B cell (primary cell): ENCODE measurements at regions not wholly inside any gene's neighbourhood (a gene's known extent, or its start where the extent isn't known, plus 50 kb on each side); places are given as distances from the start of the nearest gene placed in this dataset.

Source experiments
- ATAC-seq: fragments of 200-7000 bp; cut with Tn5 transposase; one replicate; pipeline ENCODE4 v1.10.0; 2021; ENCODE audit warnings: low read depth, mild to moderate bottlenecking, moderate number of reproducible peaks, moderate library complexity
- CTCF ChIA-PET: fragments of 350-600 bp; sonication (Branson Sonifier 250); formaldehyde crosslinking; loops from one replicate; lab custom pipeline; 2021; ENCODE audit warnings: antibody characterized with exemption, inconsistent platforms; lab: Charles Lee
- POLR2A ChIA-PET: fragments of 350-600 bp; sonication (Branson Sonifier 250); formaldehyde crosslinking; loops from one replicate; lab custom pipeline; 2021; ENCODE audit warnings: antibody characterized with exemption; lab: Charles Lee
- DNase-seq: peaks from one replicate; pipeline ENCODE4 v3.0.0; 2013
- H2AFZ ChIP-seq: 2 replicates; pipeline ENCODE4 v1.6.1; 2012; ENCODE audit warnings: mild to moderate bottlenecking, low read depth, low read length; ENCODE audit not compliant: insufficient read depth, poor library complexity, severe bottlenecking
- H3K27ac ChIP-seq, 2 donors: 1 replicate in 1 of 2; 2 replicates in 1 of 2; pipeline ENCODE4 v1.5.1; 2012 to 2013; ENCODE audit warnings: low read length in 2 of 2, mild to moderate bottlenecking in 2 of 2, moderate library complexity in 1 of 2
- H3K27me3 ChIP-seq, 4 experiments: fragments of 200-600 bp in 1 of 4; sonication (generic) in 1 of 4; replicated peaks in 1 of 4; 1 replicate in 2 of 4; 2 replicates in 2 of 4; pipeline versions ENCODE4 v1.6.1 to v1.7.0; 2013 to 2016; ENCODE audit warnings: low read length in 3 of 4, mild to moderate bottlenecking in 2 of 4, mixed read lengths in 1 of 4, moderate library complexity in 1 of 4; ENCODE audit not compliant: insufficient read depth in 4 of 4, control insufficient read depth in 3 of 4; ENCODE audit errors: control extremely low read depth in 1 of 4
- H3K36me3 ChIP-seq, 2 experiments: replicated peaks in 1 of 2; 1 replicate in 1 of 2; 2 replicates in 1 of 2; pipeline versions ENCODE4 v1.6.1 to v1.7.1; 2013; ENCODE audit warnings: low read length in 1 of 2; ENCODE audit not compliant: insufficient read depth in 2 of 2, control insufficient read depth in 1 of 2; ENCODE audit errors: control extremely low read depth in 1 of 2, extremely low read depth in 1 of 2
- H3K4me1 ChIP-seq, 2 donors: fragments of 200-600 bp in 1 of 2; sonication (generic) in 1 of 2; 1 replicate in 1 of 2; 2 replicates in 1 of 2; pipeline versions ENCODE4 v1.5.1 to v1.6.1; 2013 to 2017; ENCODE audit warnings: low read length in 2 of 2; ENCODE audit not compliant: control insufficient read depth in 2 of 2, insufficient read depth in 2 of 2
- H3K4me2 ChIP-seq: replicated peaks from 2 replicates; pipeline ENCODE3; 2012; ENCODE audit warnings: mild to moderate bottlenecking, low read depth, low read length; ENCODE audit not compliant: poor library complexity, severe bottlenecking
- H3K4me3 ChIP-seq, 5 experiments: fragments of 200-600 bp in 1 of 5; sonication (generic) in 1 of 5; 1 replicate in 3 of 5; 2 replicates in 2 of 5; pipeline versions ENCODE4 v1.5.1 to v1.7.0; 2011 to 2016; ENCODE audit warnings: low read length in 4 of 5, mild to moderate bottlenecking in 4 of 5, low read depth in 2 of 5, control low read depth in 1 of 5, moderate library complexity in 1 of 5; ENCODE audit not compliant: insufficient read depth in 1 of 5; ENCODE audit errors: control extremely low read depth in 1 of 5, extremely low read depth in 1 of 5
- H3K79me2 ChIP-seq: fragments of 200-600 bp; sonication (generic); one replicate; pipeline ENCODE4 v1.6.0; 2016; ENCODE audit warnings: low read length; ENCODE audit not compliant: control insufficient read depth, insufficient read depth
- H3K9ac ChIP-seq: fragments of 200-600 bp; sonication (generic); 2 replicates; pipeline ENCODE4 v1.6.1; 2017; ENCODE audit warnings: mild to moderate bottlenecking, low read length, moderate library complexity
- H3K9me3 ChIP-seq, 3 donors: one replicate each; pipeline versions ENCODE4 v1.6.1 to v1.7.1; 2013; ENCODE audit warnings: low read length in 2 of 3; ENCODE audit not compliant: control insufficient read depth in 2 of 3, insufficient read depth in 1 of 3; ENCODE audit errors: control extremely low read depth in 1 of 3
- H4K20me1 ChIP-seq: 2 replicates; pipeline ENCODE4 v1.6.0; 2012; ENCODE audit warnings: mild to moderate bottlenecking, low read length; ENCODE audit not compliant: insufficient read depth, control insufficient read depth, poor library complexity, severe bottlenecking
- H3K27ac Mint-ChIP-seq: one replicate; pipeline ENCODE4 v1.8.0; 2021; ENCODE audit warnings: mixed read lengths
- H3K27me3 Mint-ChIP-seq: one replicate; pipeline ENCODE4 v1.8.0; 2021; ENCODE audit warnings: mixed read lengths
- H3K4me1 Mint-ChIP-seq: one replicate; pipeline ENCODE4 v1.8.0; 2021; ENCODE audit warnings: mixed read lengths
- H3K4me3 Mint-ChIP-seq: one replicate; pipeline ENCODE4 v1.8.0; 2021; ENCODE audit warnings: mixed read lengths
- H3K9me3 Mint-ChIP-seq: one replicate; pipeline ENCODE4 v1.8.0; 2022; ENCODE audit warnings: mixed read lengths; ENCODE audit not compliant: insufficient read depth
- CTCF ChIP-seq: fragments of 200-600 bp; IDR thresholded peaks from one replicate; pipeline ENCODE4 v1.8.0; 2022; ENCODE audit warnings: antibody characterized with exemption, mild to moderate bottlenecking
- EZH2 ChIP-seq: IDR thresholded peaks from 2 replicates; pipeline ENCODE4 v1.6.1; 2012; ENCODE audit warnings: borderline replicate concordance, low read depth, mild to moderate bottlenecking, moderate library complexity, low read length; ENCODE audit not compliant: insufficient read depth, poor library complexity, severe bottlenecking
- WGBS: methylation state at CpG from one replicate; pipeline ENCODE4 v1.1.5; 2013; ENCODE audit warnings: missing lambda C conversion rate; ENCODE audit not compliant: insufficient coverage; 5-methylcytosine and 5-hydroxymethylcytosine counted together
- intact Hi-C: fragments of 100-400 bp; cut with micrococcal nuclease; formaldehyde crosslinking; loops from one replicate; pipeline ENCODE4 v1.10.0; 2022

- Mint-ChIP-seq H3K27ac (no peak overlapping the region), H3K4me1 (peaks cover 2% of the 10 kb centered on the region), H3K4me3 (no peak overlapping the region), H3K9me3 (no peaks in the 10 kb centered on the region), H3K27me3 (no peaks in the 10 kb centered on the region)
- Histone ChIP-seq H2AFZ (no peak overlapping the region), H3K4me3 (no peak overlapping the region), H3K27me3 (no peaks in the 10 kb centered on the region), H3K9ac (no peak overlapping the region), H3K9me3 (peaks cover 0 to 7% (median 0%) of the 10 kb centered on the region in 3 donors), H3K4me1 (no peaks in the 10 kb centered on the region), H3K36me3 (no peaks in the 10 kb centered on the region), H3K27ac (no peak overlapping the region), H3K4me2 (no peak overlapping the region), H4K20me1 (no peaks in the 10 kb centered on the region), H3K79me2 (no peaks in the 10 kb centered on the region)
- ChIA-PET POLR2A (no interaction called here), CTCF (no interaction called here)
- intact Hi-C loops = no loop called here
- ATAC-seq (no peak), DNase-seq (no peak)
- no CpG with 5 or more reads among the region's 1 CpG for WGBS
- TF ChIP-seq EZH2 = no peak
- TF ChIP-seq CTCF = no peak
Measured at GRCh38 chr15:29593629-29594028, 228.6 kb downstream of the TJP1 start.

DNA sequence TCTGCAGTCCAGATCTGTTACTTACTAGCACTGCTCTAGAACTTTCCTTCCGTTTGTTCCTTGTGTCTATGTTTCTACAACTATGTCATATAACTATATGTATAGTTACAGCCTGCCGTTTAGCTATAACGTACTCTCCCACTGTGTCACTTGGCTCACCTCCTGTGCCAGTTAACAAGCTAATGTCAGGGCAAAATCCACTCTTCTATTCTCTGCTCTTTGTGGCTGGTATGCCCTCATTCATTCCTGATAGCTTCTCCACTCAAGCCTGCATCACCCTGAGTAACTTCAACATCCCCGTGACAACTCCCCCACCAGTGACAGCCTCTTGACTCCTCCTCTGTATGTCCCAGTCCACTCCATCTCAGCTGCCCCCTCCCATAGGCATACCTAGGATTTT, 229.2 kb downstream of the TJP1 start:
- Histone ChIP-seq H3K27ac (no peak overlapping the region), H3K36me3 (no peaks in the 10 kb centered on the region), H3K9me3 (peaks cover 0 to 7% (median 0%) of the 10 kb centered on the region in 3 donors), H3K79me2 (no peaks in the 10 kb centered on the region), H3K9ac (no peak overlapping the region), H2AFZ (no peak overlapping the region), H4K20me1 (no peaks in the 10 kb centered on the region), H3K4me1 (no peaks in the 10 kb centered on the region), H3K4me2 (no peak overlapping the region), H3K27me3 (no peaks in the 10 kb centered on the region), H3K4me3 (no peak overlapping the region)
- Mint-ChIP-seq H3K27ac (no peak overlapping the region), H3K4me3 (no peak overlapping the region), H3K9me3 (no peaks in the 10 kb centered on the region), H3K4me1 (peaks cover 2% of the 10 kb centered on the region), H3K27me3 (no peaks in the 10 kb centered on the region)
- WGBS = 95% methylated on average over 1 of the region's 4 CpGs
- CTCF ChIA-PET = no interaction called here
- ATAC-seq (no peak), DNase-seq (no peak)
- intact Hi-C loops = no loop called here
- POLR2A ChIA-PET = no interaction called here
- no peak for TF ChIP-seq CTCF
- no peak for TF ChIP-seq EZH2
